ENCODE measurements at regions not wholly inside any gene's neighbourhood (a gene's known extent, or its start where the extent isn't known, plus 50 kb on each side); places are given as distances from the start of the nearest gene placed in this dataset.
"Not testable (repeated sequence)": the region's sequence is repeated elsewhere in the genome, so short reads cannot be mapped to it uniquely, and the experiment has no call there.

GRCh38 chr18:30705943-30706342 is 336.6 kb downstream of the DSC3 start:
- no peak for DNase-seq (ENCODE audit: low read depth)

- DNase-seq (ENCODE audit: low read depth) = no peak
These were observed 344.0 kb downstream of the DSC3 start for GRCh38 chr18:30698571-30698970.

GRCh38 chr18:30696201-30696600 is 346.3 kb downstream of the DSC3 start:
- no peak for DNase-seq (ENCODE audit: low read depth)

GRCh38 chr18:30694773-30695172 is 347.8 kb downstream of the DSC3 start:
- DNase-seq (ENCODE audit: low read depth) = no peak

- DNase-seq (ENCODE audit: low read depth) = no peak
These were observed 353.3 kb downstream of the DSC3 start for GRCh38 chr18:30689216-30689615.

- no peak for DNase-seq (ENCODE audit: low read depth)
These were observed 355.0 kb downstream of the DSC3 start for GRCh38 chr18:30687501-30687900.

- DNase-seq (ENCODE audit: low read depth) = no peak
These were observed 357.6 kb downstream of the DSC3 start for GRCh38 chr18:30684825-30685481.

GRCh38 chr18:30683836-30684235 is 358.7 kb downstream of the DSC3 start:
- no peak for DNase-seq (ENCODE audit: low read depth)

GRCh38 chr18:30682672-30683071 is 359.9 kb downstream of the DSC3 start:
- no peak for DNase-seq (ENCODE audit: low read depth)

- DNase-seq (ENCODE audit: low read depth) = no peak
These were observed 363.1 kb downstream of the DSC3 start for GRCh38 chr18:30679285-30679930.

- DNase-seq (ENCODE audit: low read depth) = not testable (repeated sequence)
These were observed 364.7 kb downstream of the DSC3 start for GRCh38 chr18:30677813-30678212.

- DNase-seq (ENCODE audit: low read depth) = no peak
These were observed 366.5 kb downstream of the DSC3 start for GRCh38 chr18:30676053-30676480.

- DNase-seq (ENCODE audit: low read depth) = no peak
These were observed 367.0 kb downstream of the DSC3 start for GRCh38 chr18:30675493-30675892.

GRCh38 chr18:30675072-30675471 is 367.5 kb downstream of the DSC3 start:
- no peak for DNase-seq (ENCODE audit: low read depth)

GRCh38 chr18:30674596-30674995 is 367.9 kb downstream of the DSC3 start:
- DNase-seq (ENCODE audit: low read depth) = no peak

GRCh38 chr18:30672439-30672838 is 370.1 kb downstream of the DSC3 start:
- not testable (repeated sequence) for DNase-seq (ENCODE audit: low read depth)

- no peak for DNase-seq (ENCODE audit: low read depth)
These were observed 384.2 kb downstream of the DSC3 start for GRCh38 chr18:30658306-30658705.

GRCh38 chr18:30652387-30652786 is 390.2 kb downstream of the DSC3 start:
- no peak for DNase-seq (ENCODE audit: low read depth)

GRCh38 chr18:30650499-30650898 is 392.0 kb downstream of the DSC3 start:
- DNase-seq (ENCODE audit: low read depth) = no peak

GRCh38 chr18:30644158-30644557 is 398.4 kb downstream of the DSC3 start:
- no peak for DNase-seq (ENCODE audit: low read depth)

GRCh38 chr18:30639361-30639760 is 403.2 kb downstream of the DSC3 start:
- DNase-seq (ENCODE audit: low read depth) = no peak

GRCh38 chr18:30634249-30634648 is 408.3 kb downstream of the DSC3 start:
- DNase-seq (ENCODE audit: low read depth) = no peak

GRCh38 chr18:30632071-30632698 is 410.4 kb downstream of the DSC3 start:
- no peak for DNase-seq (ENCODE audit: low read depth)

Measured in non-pigmented ciliary epithelial cell (primary cell).